ENCODE measurements at regions not wholly inside any gene's neighbourhood (a gene's known extent, or its start where the extent isn't known, plus 50 kb on each side); places are given as distances from the start of the nearest gene placed in this dataset.
A peak's percentile ranks its signal among the peaks of the same experiment; 100 is the strongest.
"Not testable (repeated sequence)": the region's sequence is repeated elsewhere in the genome, so short reads cannot be mapped to it uniquely, and the experiment has no call there.

DNA sequence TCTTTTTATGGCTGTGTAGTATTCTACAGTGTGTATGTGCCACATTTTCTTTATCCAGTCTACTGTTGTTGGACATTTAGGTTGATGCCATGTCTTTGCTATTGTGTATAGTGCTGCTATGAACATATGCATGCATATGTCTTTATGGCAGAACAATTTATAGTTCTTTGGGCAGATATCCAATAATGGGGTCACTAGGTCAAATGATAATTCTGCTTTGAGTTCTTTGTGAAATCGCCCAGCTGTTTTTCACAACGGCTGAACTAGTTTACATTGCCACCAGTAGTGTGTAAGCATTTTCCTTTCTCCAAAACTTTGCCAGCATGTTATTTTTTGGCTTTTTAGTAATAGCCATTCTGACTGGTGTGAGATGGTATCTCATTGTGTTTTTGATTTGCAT, 214.8 kb upstream of the TMEM229A start:
- no peak for DNase-seq (ENCODE audit: low spot score)

DNA sequence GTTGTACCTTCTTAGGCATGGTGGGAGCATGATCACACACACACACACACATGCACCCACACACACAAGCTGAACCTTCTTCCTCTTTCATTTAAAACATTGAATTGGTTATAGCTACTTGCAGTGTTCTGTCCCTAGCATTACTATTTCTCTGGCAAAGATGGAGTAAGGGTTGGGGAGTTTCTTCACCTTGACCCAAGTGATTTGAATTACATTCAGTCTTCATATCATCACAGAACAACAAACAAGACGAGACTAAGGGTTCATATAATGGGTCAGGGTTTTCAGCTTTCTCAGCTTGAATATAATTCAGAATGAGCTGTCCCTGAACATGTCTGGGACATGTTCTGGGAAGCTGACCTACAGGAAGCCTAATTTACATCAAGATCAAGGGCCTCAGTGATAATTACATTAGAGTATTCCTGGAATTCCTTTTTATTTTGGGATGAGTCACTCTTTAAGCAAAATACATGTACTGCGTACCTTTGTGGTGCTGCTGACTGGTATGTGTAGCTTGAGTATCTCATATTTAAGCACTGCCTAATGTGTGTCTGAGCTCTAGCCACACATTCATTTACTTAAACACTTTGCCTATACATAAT, 213.5 kb upstream of the TMEM229A start:
- peak; percentile 57 for DNase-seq (ENCODE audit: low spot score)

GRCh38 chr7:124244469-124244868, 211.6 kb upstream of the TMEM229A start:
- not testable (repeated sequence) for DNase-seq (ENCODE audit: low spot score)

GRCh38 chr7:124219681-124220080, 186.8 kb upstream of the TMEM229A start:
- DNase-seq (ENCODE audit: low spot score) = no peak

DNA sequence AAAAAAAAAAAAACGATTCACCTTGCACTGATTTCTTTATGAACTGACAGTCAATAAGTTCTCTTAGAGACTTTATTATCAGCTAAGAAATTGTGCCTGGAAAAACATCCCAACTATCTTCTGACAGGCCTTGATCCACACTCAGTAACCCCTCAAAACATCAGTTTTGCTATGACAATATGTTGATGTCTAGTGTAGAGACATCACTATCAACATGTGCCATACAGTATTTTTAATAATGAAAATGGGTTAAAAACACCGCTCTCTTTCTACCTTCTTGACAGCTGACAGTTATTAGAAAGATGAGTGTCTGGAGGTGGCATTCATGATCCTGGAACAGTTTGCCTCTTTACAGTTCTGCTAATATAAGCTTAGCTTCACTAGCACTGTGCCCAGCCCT, 175.8 kb upstream of the TMEM229A start:
- no peak for DNase-seq (ENCODE audit: low spot score)

- DNase-seq (ENCODE audit: low spot score) = no peak
Measured at GRCh38 chr7:124208173-124208572, 175.3 kb upstream of the TMEM229A start.

GRCh38 chr7:124205526-124205925, 172.7 kb upstream of the TMEM229A start:
- no peak for DNase-seq (ENCODE audit: low spot score)

- DNase-seq (ENCODE audit: low spot score) = no peak
Measured at GRCh38 chr7:124202546-124202945, 169.7 kb upstream of the TMEM229A start.

DNA sequence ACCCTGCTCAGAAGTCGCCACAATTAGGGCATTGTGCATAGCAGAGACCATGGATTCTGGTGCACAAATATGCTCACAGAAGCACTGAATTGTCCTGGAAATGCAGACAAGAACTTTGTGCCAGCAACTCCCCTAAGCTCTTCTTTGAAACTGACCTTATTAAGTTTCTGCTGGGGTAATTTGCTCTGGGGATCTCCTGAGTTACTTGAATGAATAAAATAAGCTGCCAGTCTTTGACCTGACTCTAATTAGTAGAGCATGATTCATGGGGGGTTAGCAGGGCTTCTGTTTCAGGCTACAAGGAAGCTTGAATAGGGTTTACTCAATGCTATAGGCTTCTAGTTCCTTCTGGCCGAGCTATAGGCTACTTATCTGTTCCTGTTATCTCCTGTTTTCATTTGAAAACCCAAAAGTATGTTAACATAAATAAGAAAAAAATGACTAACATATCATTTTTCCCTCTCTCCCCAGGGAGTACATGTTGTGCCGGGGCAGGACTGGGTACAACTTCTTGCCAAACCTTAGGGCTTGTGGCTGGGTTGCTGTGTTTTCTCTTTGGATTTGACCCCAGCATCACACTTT, 169.0 kb upstream of the TMEM229A start:
- no peak for DNase-seq (ENCODE audit: low spot score)

DNA sequence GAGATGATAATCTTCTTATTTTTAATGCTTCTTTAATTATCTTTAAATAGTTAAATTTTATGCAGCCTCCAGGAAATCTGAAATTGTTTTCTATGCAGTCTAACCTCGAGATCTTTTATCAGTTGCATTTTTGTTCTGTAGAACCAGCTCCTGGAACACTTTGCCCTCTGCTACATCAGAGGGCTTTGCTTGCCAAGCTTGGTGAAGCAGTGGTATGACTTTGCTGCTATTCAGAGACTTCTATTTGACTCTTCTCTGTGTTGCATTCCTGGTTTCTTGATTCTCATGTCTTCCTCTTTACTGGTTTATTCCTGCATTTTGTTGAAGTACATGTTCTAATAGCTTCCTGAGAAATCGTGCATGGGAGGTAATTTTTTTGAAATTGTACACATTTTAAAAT, 163.7 kb upstream of the TMEM229A start:
- no peak for DNase-seq (ENCODE audit: low spot score)

- DNase-seq (ENCODE audit: low spot score) = no peak
Measured at GRCh38 chr7:124192885-124193284, 160.0 kb upstream of the TMEM229A start.

- no peak for DNase-seq (ENCODE audit: low spot score)
Measured at GRCh38 chr7:124191713-124192112, 158.8 kb upstream of the TMEM229A start.

DNA sequence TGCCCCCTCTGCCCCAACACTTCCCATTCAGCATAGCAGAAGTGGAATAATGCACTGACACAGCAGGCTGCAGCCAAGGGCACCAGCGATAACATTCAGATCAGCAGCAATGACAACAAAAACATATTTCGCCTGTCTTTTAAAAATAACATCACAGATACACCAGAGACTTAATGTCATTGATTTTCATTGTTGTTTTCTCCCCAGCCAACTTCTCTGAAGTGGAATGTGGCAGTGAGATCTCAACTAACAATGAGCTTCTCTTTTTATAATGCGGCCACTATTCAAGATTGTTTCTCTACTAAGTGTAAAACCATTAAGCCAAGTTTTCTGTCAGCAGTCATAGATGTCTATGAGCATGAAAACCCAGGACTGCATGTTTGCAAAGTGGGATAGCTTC, 158.2 kb upstream of the TMEM229A start:
- DNase-seq (ENCODE audit: low spot score) = no peak

DNA sequence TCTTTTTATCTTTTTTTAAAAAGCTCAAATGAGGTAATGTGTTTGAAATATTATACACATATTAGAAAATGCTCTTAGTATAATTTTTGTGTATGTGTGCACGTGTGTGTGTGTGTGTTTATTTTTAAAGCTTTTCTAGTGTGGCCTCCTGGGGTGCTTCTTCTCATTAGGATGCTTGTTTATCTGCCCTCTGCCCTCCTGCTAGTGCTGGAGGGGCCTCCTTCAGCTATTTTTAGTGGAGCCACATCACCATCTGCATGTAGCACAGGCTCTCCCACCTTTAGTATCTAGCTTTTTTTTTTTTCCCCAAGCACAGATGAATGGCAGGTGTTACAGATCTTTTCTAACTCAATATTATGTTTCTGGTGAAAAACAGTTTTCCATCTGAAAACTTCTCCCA, 155.7 kb upstream of the TMEM229A start:
- no peak for DNase-seq (ENCODE audit: low spot score)

GRCh38 chr7:124187962-124188361, 155.1 kb upstream of the TMEM229A start:
- DNase-seq (ENCODE audit: low spot score) = no peak

GRCh38 chr7:124183649-124184048, 150.8 kb upstream of the TMEM229A start:
- DNase-seq (ENCODE audit: low spot score) = no peak

GRCh38 chr7:124179641-124180040, 146.8 kb upstream of the TMEM229A start:
- DNase-seq (ENCODE audit: low spot score) = no peak

DNA sequence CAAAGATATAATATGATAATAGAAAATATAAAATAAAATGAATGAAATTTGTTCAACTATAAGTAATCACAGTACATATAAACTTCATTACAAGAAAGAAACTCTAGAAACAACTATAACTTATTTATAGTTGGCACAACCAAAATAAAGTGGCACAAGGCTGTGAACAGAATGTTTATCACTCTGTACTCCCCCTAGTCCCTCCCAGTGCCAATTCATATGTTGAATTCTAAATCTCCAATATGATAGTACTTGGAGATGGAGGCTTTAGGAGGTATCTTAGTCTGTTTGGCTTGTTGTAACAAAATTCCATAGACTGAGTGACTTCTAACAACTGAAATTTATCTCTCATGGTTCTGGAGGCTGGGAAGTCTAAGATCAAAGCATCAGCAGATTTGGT, 145.0 kb upstream of the TMEM229A start:
- no peak for DNase-seq (ENCODE audit: low spot score)

- not testable (repeated sequence) for DNase-seq (ENCODE audit: low spot score)
Measured at GRCh38 chr7:124171812-124172211, 138.9 kb upstream of the TMEM229A start.

- peak; percentile 4 for DNase-seq (ENCODE audit: low spot score)
Measured at GRCh38 chr7:124171068-124171467, 138.2 kb upstream of the TMEM229A start.

DNA sequence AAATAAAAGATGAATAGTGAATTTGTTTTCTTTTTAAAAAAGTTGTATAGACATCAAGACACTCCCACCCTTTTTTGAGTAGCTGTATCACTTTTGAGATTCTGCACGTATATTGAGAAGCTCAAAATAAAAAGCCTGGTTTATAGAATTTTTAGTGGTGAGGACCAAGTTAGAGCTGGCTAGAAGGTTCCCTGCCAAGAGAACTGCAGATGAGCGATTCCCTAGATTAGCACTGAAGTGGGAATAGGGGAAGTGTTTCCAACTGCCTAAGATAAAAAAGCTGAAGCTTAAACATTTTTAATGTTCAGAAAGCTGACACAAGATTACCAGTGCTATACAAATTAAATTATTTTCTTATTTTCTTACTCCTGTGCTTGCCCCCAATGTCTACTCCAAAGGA, 135.7 kb upstream of the TMEM229A start:
- no peak for DNase-seq (ENCODE audit: low spot score)

DNA sequence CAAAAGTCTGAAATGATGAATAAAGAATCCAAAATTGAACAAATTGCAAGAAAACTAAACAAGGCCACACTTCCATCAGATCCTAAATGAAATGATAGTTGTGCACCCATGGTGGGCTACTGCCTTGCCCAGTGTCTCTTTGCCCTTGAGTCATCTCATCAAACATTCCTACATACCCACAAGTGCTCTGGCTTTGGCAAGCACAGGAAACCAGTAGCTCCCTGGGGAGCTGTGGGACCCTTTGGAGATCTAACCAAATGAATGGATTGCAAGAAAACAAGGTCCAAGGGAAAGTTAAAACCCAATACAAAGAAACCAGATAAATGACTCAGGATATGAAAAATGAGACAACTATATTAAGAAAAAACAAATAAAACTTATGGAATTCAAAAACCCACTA, 129.8 kb upstream of the TMEM229A start:
- DNase-seq (ENCODE audit: low spot score) = no peak

DNA sequence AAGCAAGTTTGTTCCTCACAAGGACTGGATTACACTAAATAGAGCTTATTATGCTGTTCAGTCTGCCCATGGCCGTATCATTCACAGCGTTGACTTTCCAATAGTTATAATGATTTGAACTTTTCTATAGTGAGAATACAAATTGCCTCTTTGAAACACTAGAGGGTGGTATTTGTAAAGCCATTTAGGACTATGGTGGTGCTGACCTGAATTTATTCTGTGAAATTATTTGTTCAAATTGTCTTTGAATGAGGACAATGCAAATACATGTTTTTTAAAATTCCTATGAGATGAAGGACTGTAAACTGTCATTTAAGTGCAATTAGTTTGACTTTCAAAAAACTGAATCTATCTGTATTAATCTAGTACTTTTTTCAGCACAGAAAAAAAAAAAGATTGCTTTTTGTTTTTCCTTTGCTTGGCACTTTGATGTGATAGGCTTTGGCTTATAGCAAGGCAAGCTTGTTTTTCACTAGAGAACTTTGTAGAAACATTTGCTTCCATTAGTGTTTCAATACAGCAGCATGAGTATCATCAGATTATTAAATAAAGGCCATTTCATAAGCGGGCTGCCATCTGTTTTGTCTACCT, 122.7 kb upstream of the TMEM229A start:
- DNase-seq (ENCODE audit: low spot score) = peak; percentile 36
